Upper lobe of left lung (tissue), 6 donors: ENCODE measurements at regions not wholly inside any gene's neighbourhood (a gene's known extent, or its start where the extent isn't known, plus 50 kb on each side); places are given as distances from the start of the nearest gene placed in this dataset.

Experiments used
- ATAC-seq, 2 donors: fragments of 200-7000 bp; cut with Tn5 transposase; one replicate each; pipeline ENCODE4 v1.9.1; 2022; ENCODE audit warnings: mild to moderate bottlenecking in 2 of 2, moderate library complexity in 2 of 2; ENCODE audit not compliant: low FRiP score in 2 of 2
- DNase-seq, 2 donors: peaks; one replicate each; pipeline ENCODE4 v3.0.0-alpha.2; 2019 to 2020
- H3K27ac ChIP-seq, 4 donors: fragments of 200-600 bp; sonication (generic); one replicate each; pipeline ENCODE4 v1.5.1; 2016 to 2019
- H3K27me3 ChIP-seq, 4 donors: fragments of 200-600 bp; sonication (generic); one replicate each; pipeline ENCODE4 v1.5.1; 2017 to 2019
- H3K36me3 ChIP-seq, 4 donors: fragments of 200-600 bp; sonication (generic); one replicate each; pipeline ENCODE4 v1.5.1; 2016 to 2019
- H3K4me1 ChIP-seq, 4 donors: fragments of 200-600 bp; sonication (generic); one replicate each; pipeline ENCODE4 v1.5.1; 2018 to 2019
- H3K4me3 ChIP-seq, 4 donors: fragments of 200-600 bp; sonication (generic); one replicate each; pipeline ENCODE4 v1.5.1; 2017 to 2019; ENCODE audit warnings: mild to moderate bottlenecking in 2 of 4, moderate library complexity in 1 of 4
- H3K9me3 ChIP-seq, 4 donors: fragments of 200-600 bp; sonication (generic); one replicate each; pipeline ENCODE4 v1.5.1; 2018 to 2019
- EP300 ChIP-seq, 4 donors: sonication (generic); formaldehyde crosslinking; IDR thresholded peaks; one replicate each; pipeline ENCODE4 v1.5.1; 2017; ENCODE audit warnings: antibody characterized with exemption in 4 of 4, control low read depth in 2 of 4
- POLR2A ChIP-seq, 4 donors: fragments of 450-650 bp; IDR thresholded peaks; one replicate each; pipeline ENCODE4 v1.5.1; 2016 to 2017; ENCODE audit warnings: antibody characterized with exemption in 4 of 4, mild to moderate bottlenecking in 2 of 4
- POLR2AphosphoS5 ChIP-seq, 2 donors: sonication (generic); formaldehyde crosslinking; IDR thresholded peaks; one replicate each; pipeline ENCODE4 v1.5.1; 2017; ENCODE audit warnings: antibody characterized with exemption in 2 of 2
- WGBS, 2 donors: methylation state at CpG; one replicate each; pipeline ENCODE4 v1.1.5; 2017 to 2018; 5-methylcytosine and 5-hydroxymethylcytosine counted together
- TF ChIP-seq, protein P1 (sequence below), 6 experiments: fragments of 450-650 bp in 4 of 6; fragments of 200-600 bp in 2 of 6; sonication (generic) in 2 of 6; IDR thresholded peaks; one replicate each; pipeline ENCODE4 v1.5.1; 2016 to 2019; ENCODE audit warnings: antibody characterized with exemption in 6 of 6
- donor health status: DM: no; HTN: no; CAD: no; lungs with moderate emphysema.
- donor health status: DM: no; HTN: yes; CAD: no; lungs with severe emphysema.

DNA sequence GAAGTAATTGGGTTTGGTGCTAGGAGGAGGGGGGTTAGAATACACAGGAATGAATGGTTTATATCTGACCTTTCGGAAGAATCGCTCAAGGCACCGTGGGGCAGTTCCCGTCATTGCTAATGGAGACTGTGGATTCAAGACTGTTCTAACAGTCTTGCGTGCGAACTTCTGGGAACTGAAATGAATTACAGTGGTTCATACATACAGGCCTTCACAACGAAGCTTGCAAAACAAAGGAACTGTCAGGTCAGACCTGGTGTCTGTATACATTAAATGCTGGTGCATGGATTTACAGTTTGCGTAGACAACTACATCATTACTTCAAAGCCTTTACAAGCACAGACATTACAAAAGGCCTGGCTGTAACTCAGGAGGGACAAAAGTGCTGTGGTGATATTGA is 983.9 kb downstream of the CDH11 start:
- DNase-seq: no peak
- no peak for TF ChIP-seq POLR2A (IDR thresholded peaks at IDR 0.05)
- TF ChIP-seq POLR2AphosphoS5 (IDR thresholded peaks at IDR 0.05): no peak
- no peak for TF ChIP-seq EP300 (IDR thresholded peaks at IDR 0.05)
- TF ChIP-seq, protein P1, sequence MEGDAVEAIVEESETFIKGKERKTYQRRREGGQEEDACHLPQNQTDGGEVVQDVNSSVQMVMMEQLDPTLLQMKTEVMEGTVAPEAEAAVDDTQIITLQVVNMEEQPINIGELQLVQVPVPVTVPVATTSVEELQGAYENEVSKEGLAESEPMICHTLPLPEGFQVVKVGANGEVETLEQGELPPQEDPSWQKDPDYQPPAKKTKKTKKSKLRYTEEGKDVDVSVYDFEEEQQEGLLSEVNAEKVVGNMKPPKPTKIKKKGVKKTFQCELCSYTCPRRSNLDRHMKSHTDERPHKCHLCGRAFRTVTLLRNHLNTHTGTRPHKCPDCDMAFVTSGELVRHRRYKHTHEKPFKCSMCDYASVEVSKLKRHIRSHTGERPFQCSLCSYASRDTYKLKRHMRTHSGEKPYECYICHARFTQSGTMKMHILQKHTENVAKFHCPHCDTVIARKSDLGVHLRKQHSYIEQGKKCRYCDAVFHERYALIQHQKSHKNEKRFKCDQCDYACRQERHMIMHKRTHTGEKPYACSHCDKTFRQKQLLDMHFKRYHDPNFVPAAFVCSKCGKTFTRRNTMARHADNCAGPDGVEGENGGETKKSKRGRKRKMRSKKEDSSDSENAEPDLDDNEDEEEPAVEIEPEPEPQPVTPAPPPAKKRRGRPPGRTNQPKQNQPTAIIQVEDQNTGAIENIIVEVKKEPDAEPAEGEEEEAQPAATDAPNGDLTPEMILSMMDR (IDR thresholded peaks at IDR 0.05): no peak
- no peaks in the 10 kb centered on the region for H3K27me3 ChIP-seq
- no peak overlapping the region for H3K4me3 ChIP-seq
- no peaks in the 10 kb centered on the region for H3K9me3 ChIP-seq
- H3K27ac ChIP-seq: no peak overlapping the region
- WGBS, 2 donors: 86 to 90% methylated on average over 8 of the region's 8 CpGs
- no peaks in the 10 kb centered on the region for H3K4me1 ChIP-seq
- no peaks in the 10 kb centered on the region for H3K36me3 ChIP-seq
- ATAC-seq: no peak

DNA sequence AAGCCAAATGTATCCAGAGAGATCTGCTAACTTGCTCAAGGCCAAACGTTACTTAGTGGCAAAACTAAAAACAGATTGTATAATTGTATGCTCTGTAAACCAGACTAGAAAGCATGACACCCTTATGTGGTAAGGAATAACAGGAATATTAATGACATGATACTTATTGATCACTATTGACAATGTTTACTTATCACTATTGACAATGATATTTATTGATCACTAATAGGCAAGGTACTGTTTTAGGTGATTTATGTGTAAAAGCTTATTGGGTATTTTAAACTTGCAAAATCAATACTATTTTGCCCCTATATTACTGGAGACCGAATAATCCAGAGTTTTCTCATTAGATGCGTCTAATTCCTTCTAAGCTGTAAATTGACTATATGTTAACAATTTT is 985.1 kb downstream of the CDH11 start:
- Histone ChIP-seq H3K4me3 (no peak overlapping the region), H3K9me3 (no peaks in the 10 kb centered on the region), H3K4me1 (no peaks in the 10 kb centered on the region), H3K36me3 (no peaks in the 10 kb centered on the region), H3K27ac (no peak overlapping the region), H3K27me3 (no peaks in the 10 kb centered on the region)
- WGBS, 2 donors: 83 to 92% methylated on average over 3 of the region's 3 CpGs
- no peak for ATAC-seq
- no peak for DNase-seq
- TF ChIP-seq EP300 (IDR thresholded peaks at IDR 0.05): no peak
- TF ChIP-seq POLR2A (IDR thresholded peaks at IDR 0.05): no peak
- TF ChIP-seq, protein P1 (IDR thresholded peaks at IDR 0.05): no peak
- no peak for TF ChIP-seq POLR2AphosphoS5 (IDR thresholded peaks at IDR 0.05)

DNA sequence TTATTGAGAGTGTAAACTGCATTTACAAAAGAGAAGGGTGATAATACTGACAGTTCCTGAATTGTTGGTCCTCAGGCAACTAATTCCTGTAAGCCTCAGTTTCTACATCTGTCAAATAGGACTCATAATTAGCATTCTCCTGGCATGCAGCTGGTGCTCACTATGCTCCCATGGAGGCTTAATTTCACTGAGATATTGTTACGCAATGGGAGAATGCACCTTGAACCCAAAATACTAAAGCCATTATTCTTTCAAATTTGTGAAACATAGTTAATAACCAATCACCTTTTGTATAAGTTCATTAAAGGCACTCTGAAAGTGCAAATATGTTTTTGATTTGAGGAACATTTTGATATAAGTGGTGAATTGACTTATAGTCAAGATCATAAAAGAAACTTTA is 985.5 kb downstream of the CDH11 start:
- no peak overlapping the region for H3K4me3 ChIP-seq
- H3K9me3 ChIP-seq: no peaks in the 10 kb centered on the region
- H3K27me3 ChIP-seq: no peaks in the 10 kb centered on the region
- no peaks in the 10 kb centered on the region for H3K36me3 ChIP-seq
- DNase-seq (no peak), ATAC-seq (no peak)
- no peak overlapping the region for H3K27ac ChIP-seq
- 87 to 100% methylated on average over 1 of the region's 1 CpG for WGBS, 2 donors
- TF ChIP-seq POLR2AphosphoS5 (IDR thresholded peaks at IDR 0.05) (no peak), POLR2A (IDR thresholded peaks at IDR 0.05) (no peak), EP300 (IDR thresholded peaks at IDR 0.05) (no peak)
- TF ChIP-seq, protein P1 (IDR thresholded peaks at IDR 0.05): no peak
- H3K4me1 ChIP-seq: no peaks in the 10 kb centered on the region

DNA sequence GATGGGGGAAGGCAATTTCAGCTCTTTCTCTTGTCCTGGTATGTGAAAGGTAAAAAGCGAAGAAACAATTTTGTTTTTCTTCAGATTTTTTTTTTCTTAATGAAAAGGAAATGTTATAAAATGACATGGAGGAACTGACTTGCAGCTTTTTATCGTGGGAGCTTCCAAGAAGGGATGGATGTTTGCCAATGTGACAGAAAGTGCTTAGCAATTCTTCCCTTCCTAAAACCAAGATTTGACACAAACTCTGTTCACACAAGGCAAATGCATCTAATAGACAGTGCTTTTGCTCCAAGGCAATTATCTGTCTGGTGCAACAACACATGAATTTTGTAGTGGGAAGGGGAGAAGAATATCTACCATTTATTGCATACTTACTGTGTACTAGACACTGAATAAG is 988.5 kb downstream of the CDH11 start:
- ATAC-seq (no peak), DNase-seq (no peak)
- Histone ChIP-seq H3K4me3 (no peak overlapping the region), H3K27me3 (no peaks in the 10 kb centered on the region), H3K4me1 (no peaks in the 10 kb centered on the region), H3K36me3 (no peaks in the 10 kb centered on the region), H3K9me3 (no peaks in the 10 kb centered on the region), H3K27ac (no peak overlapping the region)
- TF ChIP-seq POLR2AphosphoS5 (IDR thresholded peaks at IDR 0.05): no peak
- TF ChIP-seq, protein P1 (IDR thresholded peaks at IDR 0.05): no peak
- TF ChIP-seq POLR2A (IDR thresholded peaks at IDR 0.05): no peak
- no peak for TF ChIP-seq EP300 (IDR thresholded peaks at IDR 0.05)
- WGBS, 2 donors: 48 to 51% methylated on average over 2 of the region's 2 CpGs

DNA sequence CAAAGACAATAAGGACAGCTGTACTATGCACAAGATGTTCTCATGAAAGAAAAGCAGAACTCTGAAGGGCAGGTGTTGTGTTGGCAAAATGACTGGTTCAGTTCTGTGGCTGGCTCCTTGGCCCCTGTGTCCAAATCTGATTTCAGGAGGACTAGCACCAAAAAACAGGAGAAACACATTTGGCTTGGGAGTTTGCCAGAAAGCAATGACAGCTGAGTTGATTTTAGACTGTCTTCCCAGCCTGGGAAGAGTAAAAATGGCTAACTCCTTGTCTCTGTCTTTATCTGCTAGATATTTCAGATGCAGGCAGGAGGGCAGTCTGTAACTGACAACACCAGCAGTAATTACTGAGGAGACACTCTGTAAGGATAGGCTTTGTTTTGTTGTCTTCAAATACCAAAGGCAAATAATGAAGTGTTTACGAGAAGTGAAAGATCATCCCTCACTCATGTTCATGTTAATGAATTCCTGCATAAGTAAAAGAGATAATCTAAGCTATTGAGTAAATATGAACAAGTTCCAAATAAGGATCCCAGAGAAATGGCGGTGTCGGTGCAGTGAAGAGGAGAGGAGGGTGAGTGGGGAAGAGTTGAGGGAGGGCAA is 989.0 kb downstream of the CDH11 start:
- Histone ChIP-seq H3K9me3 (no peaks in the 10 kb centered on the region), H3K27me3 (no peaks in the 10 kb centered on the region), H3K36me3 (no peaks in the 10 kb centered on the region), H3K4me3 (no peak overlapping the region), H3K27ac (no peak overlapping the region), H3K4me1 (no peaks in the 10 kb centered on the region)
- TF ChIP-seq POLR2A (IDR thresholded peaks at IDR 0.05): no peak
- TF ChIP-seq POLR2AphosphoS5 (IDR thresholded peaks at IDR 0.05): no peak
- TF ChIP-seq, protein P1 (IDR thresholded peaks at IDR 0.05): no peak
- TF ChIP-seq EP300 (IDR thresholded peaks at IDR 0.05): no peak
- DNase-seq: no peak
- no peak for ATAC-seq
- WGBS, 2 donors: 47 to 61% methylated on average over 3 of the region's 3 CpGs
